Iris pigment epithelial cell (primary cell): ENCODE measurements at regions not wholly inside any gene's neighbourhood (a gene's known extent, or its start where the extent isn't known, plus 50 kb on each side); places are given as distances from the start of the nearest gene placed in this dataset.

Experiments
- DNase-seq: peaks from one replicate; pipeline ENCODE4 v3.0.0-alpha.2; 2011; ENCODE audit warnings: low read depth

DNA sequence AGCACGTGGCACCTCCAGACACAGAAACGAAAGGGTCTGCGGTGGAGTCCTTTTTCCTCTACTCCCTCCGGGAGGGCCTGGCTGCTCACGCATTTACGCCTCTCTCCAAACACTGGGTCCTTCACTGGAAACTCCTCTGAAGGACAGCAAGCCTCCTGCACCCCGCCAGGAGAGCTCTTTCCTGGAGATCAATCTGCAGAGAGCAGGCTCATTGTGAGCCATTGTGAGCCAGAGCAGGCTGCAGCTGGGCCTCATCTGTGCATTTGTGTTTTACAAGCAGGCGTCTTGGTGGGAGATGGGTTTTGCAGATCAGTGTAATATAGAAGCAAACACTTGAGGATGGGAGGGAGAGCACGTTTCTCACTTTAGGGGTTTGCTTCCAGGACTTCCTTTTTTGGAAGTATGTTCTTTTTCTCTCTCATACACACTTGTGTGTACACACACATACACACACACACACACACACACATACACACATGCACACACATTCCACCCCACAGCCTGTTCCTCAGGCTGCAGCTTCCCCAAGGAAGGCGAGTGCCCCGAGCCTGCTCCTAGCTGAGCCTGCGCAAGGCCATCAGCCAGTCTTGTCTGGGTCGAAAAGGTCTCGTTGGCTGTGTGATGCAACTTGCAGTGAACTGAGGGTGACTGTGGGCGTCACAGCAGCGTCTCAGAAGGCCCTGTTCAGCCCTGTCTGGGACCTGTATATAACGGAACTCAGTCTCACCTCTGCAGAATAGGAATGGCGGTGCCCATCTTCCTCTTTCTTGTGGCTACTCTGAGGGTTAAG, 163.5 kb downstream of the GLI2 start:
- no peak for DNase-seq

DNA sequence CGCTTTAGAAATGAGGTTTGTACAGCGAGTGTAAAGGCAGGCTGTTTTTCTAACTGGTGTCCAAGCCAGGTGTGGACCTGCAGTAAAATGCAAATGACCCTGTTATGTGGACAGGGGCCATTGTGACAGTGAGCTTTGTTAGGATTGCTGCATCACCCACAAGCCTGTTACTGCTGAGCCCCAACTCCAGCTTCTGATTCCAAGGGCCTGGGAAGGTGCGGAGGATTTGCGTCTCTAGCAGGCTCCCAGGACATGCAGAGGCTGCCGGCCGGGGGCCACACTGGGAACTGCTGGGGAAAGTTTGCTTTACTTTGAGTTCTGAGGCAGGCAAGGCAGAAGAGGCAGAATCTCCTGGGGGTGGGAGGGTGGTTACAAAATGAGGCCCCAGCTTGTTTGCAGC, 164.1 kb downstream of the GLI2 start:
- no peak for DNase-seq

DNA sequence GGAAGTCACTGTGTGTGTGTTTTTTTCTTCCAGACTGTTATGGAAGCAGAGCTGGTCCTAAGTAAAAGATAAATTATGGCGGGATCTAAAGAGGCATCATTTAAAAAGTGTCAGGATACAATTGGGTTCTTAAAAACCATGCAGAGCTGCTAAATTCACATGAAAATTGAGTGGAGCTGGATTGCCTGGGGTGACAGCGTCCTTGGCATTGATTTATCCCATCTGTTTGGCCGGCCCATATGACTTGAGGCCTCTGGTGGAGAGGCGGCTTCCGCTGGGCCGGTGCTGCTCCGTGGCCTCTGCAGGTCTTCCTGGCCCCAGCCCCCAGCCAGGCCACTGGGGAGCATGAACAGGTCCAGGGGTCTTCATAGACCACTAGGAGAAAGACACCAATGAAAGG, 165.5 kb downstream of the GLI2 start:
- no peak for DNase-seq

DNA sequence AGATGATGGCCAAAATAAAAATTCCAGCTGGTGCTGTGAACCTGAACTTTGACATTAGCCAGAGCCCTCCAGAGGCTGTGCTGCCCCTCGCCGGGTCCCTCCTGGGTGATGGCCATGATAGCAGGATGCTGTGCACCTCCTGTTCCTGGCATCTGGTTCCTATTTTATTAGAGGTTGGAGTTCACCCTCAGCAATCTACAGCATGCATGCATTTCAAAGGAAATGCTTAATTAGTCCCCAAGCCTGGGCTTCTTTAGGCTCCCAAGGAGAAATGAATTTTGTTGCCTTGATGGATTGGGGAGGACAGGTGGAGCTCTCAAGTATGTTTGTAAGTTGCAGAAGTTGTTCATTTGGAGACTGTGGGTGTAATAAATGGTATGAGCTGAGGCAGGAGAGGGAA, 166.9 kb downstream of the GLI2 start:
- DNase-seq = no peak

DNA sequence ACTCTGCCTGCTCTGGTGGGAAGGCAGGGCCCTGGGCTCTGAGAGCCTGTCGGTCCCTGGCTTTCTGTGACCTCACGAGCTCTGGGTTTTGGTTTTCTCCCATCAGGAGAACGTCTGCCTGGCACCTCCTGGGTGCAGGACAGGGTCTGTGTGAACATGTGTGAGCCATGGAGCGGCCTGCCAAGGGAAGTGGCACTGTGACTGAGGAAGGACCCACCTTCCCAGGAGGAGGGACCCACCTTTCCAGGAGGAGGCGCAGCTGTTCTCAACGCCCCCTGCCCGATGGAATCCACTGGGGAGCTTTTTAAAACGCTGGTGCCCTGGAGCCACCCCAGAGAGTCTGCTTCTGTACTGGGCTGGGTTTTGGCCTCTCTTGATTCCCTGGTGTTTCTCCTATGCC, 168.7 kb downstream of the GLI2 start:
- DNase-seq = no peak

DNA sequence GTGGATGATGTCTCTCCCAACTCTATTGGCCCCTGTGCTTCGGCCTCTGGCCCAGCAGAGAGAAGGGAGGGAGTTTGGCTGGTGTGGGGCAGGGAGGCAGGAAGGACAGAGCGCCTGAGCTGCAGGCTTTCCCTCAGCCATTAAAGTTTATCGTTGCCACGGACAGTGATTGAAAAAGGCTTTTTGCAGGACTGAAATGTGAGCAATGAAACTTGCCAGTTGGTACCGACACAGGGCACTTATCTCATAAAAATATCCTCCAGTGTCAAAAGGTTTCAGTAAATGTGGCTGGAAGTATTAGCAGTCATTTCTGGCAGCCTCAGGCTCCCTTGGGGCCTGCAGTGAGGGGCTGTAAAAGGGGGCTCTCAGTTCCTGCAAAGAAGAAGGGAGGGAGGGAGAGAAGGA, 169.2 kb downstream of the GLI2 start:
- no peak for DNase-seq

DNA sequence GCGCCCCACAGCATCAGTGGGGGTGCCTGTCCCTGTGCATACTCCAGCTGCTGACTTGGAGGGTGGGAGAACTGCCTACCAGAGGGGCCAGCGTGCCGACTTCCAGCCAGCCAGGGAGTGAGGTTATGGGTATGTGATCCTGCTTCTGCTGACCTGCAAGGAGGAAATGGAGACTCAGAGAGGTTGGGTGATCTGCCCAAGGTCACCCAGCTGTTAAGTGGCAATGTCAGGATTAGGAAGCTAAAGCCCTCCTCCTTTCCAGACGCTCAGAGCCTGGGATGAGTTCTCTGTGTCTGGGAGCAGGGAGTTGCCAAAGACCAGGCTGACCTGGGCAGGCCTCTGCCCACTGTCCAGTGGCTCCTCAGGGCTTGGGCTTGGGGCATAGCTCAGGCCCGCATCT, 169.6 kb downstream of the GLI2 start:
- DNase-seq = no peak

DNA sequence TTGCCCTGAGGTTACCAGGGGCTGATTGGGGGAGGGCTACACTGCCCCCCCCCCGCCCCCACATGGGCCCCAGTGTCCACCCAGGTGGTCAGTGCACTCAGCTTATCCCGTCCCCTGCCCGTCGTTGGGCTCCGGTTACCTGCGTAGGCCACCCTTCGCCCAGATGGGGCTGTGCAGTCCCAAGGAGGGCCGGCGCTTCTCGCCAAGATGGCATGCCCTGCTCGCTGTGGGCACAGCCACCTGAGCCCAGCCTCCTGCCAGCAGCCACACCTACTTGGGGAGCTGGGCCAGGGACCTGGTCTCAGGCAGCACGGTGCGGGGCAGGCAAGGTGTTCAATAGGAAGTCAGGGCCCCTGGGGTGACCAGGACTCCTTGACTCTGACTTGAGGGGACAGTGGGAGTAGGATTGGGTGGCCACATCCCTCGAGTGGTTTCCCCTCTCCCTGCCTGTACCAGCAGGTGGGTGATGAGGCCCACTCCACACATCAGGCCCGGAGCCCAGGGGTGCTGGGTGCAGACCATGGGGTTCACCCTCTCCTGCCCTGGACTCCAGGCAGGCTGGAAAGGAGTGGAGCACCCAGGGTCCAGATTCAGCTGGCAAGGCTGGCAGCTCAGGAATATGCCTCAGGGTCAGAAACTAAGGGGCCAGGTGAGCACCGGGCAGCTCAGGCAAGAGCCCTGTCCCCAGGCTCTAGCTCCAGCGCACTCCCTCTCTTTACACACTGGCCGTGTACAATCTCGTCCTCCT, 170.3 kb downstream of the GLI2 start:
- DNase-seq = no peak

DNA sequence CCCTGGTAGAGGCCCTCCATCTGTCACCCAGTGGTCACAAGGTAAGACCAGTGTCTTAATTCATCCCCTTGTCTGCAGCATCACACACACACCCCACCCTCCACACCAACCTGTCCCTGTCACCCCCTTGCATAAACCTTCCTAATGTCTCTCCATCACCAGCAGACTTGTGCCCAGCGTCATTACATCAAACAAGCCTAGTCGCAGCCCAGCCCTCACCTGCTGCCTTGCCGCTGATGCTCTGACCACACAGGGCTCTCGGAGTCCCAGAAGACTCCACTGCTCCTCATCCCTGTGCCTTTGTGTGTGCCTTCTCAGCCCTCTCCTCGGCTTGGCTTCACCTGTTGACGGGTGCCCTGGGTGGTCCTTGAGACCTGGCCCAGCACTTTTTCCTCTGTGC, 171.2 kb downstream of the GLI2 start:
- no peak for DNase-seq

DNA sequence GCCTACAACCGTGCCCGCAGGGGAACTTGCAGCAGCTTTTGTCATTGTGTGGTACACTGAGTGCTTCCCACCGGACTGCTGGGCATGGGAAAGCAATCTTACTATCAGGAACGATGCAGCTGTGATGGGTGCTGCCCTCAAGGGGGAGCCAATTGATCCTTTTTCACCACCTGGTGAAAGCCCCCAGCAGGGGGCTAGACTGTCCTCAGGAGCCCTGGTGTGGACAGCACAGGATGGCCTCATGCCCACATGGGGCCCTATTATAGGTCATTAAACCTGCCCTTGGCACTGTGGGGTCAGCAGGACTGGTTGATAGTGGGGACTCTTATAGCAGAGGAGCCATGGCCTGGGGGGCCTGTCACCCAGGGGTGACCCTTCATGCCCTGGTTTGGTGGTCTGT, 172.2 kb downstream of the GLI2 start:
- DNase-seq = no peak

DNA sequence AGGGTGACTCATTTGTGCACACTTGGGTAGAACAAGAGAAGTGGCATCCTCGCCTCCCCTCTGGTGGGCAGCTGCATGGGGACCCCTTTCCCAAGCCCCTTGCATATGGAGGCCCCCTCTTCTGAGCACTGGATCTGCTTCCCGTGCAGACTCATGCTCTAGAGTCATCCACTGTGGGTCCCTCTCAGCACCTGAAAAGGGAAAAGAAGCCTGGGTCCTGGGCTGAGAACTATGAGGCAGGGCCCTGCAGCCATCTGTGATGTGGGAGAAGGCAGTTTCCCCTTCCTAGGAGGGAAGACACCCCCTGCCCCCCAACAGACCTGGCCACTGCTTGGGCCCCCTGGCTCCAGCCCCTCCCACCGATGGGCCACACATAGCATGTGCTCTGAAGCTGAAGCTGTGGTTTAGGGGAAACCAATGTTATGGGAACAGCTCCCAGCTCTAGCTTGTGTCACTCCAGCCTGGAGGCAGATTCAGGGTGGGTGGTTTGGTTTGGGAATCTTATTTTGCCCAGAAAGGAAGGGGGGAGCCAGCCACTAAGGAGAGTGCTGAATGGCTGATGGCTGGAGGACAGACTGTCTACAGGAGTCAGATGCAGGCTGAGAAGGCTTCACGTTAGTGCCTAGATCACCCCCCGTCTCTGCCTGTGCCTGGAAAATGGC, 172.8 kb downstream of the GLI2 start:
- no peak for DNase-seq

DNA sequence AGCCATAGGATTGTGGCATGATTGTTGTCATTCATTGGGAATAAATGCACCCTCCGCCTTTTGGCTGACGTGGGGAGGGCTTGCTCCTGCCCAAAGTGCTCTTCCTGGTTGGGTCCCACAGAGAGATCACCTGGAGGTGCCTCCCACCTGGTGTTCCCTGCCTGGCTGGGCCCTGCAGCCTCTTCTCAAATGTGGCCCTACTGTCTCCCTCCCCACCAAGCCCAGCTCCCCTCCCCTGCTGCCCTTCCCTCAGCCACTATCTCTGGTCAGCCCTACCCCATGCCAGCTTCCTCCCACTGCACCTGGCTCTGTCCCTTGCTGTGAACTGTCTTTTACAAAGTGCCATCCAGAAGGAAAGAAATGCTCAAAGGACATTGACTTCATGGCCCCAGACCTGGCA, 173.4 kb downstream of the GLI2 start:
- no peak for DNase-seq

DNA sequence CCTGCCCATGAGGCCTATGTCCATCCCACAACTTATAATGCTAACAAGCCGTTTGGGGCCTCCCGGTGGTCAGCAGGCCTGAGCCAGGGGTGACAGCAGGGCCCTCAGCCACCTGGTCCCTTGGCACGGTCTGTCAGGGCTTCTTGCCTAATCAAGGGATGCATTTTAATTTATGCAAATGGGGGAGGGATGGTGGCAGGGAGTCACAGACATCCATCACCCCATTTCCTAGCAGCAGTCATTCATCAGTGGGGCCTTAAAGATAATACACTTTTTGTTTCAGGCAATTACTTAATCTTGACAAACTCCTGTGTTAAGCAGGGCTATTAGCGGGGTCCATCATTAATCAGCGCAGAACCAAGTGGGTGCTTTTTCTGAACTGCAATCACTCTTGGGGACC, 174.5 kb downstream of the GLI2 start:
- DNase-seq = no peak

DNA sequence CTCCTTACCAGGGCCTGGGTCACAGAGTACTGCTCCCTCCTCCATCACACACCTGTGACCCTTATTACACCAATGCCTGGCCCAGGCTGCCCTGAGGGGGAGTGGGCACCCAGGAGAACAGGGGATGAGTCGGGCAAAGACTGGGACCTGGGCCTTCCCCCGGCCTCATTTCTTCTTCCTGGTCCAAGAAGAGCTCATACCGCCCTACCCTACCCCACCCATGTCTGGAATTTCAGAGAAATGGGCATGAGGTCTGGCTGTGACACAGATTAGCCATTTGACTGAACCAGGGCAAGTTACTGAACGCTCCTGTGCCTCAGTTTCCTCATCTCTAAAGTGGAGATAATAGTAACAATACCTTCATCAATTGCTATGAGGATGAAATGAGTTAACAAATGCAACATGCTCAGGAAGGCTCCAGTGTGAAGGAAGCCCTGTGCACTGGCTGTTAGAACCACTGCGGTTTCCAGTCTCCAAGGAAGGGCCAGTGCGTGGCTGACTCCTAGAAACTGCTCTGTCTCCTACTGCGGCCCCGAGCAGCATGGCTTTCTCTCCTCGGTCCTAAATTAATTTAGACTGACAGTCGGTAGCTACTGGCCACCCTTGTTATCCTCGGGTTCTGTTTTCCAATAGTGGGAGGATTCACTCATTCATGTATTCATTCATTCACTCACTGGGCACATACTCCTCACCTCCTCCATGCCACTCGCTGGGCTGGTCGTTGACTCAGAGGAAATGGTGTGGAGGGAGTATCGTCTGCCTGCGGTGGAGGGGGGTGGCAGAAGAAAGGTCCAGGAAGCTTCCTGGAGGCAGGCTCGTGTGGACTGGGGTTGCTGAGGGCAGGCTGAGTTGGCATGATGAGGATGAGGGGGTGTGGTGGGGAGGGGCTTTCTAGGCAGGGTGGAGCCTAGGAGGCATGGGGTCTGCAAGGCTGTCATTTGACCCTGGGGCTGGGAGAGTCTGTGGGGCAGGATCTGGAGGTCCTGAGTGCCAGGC, 175.6 kb downstream of the GLI2 start:
- DNase-seq = no peak

DNA sequence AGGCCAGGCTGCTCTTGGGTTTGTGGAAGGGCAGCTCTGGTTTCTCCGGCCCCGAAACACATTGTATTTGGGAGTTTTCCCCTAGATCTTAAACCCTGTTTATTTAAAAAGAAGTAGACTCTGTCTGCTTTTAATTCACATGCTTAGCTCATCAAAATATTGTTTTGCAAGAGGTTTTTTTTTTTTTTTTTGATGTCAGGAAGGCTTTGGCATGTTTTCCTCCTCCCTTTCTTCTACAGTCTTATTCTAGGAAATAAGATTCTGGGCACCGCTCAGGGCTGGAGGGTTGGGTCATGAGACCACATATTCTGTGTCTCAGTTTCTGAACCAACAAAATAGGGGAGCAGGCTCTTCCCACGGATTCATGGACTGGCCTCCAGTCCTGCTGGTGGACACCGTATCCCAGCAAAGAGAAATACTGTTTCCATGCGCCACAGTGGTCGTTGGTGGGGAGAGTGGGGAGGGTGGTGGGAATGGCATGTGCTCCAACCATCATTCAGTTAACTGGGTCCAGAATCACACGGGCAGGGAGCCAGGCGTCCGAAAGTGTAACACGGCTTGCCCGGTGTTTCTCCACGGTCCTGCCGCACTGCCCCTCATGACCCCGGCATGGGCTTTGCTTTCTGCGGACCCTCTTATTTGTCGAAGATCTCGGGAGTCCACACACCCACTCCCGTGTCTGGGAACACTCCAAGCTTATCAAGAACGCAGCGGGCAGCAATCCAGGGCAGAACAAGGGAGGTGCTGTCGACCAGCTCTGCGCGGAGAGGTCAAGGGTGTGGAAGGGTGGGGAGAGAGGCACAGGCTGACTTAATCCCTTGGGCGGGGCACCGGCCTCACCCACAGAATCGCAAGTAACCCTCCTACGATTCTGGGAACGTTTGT, 176.7 kb downstream of the GLI2 start:
- DNase-seq = peak; percentile 58

DNA sequence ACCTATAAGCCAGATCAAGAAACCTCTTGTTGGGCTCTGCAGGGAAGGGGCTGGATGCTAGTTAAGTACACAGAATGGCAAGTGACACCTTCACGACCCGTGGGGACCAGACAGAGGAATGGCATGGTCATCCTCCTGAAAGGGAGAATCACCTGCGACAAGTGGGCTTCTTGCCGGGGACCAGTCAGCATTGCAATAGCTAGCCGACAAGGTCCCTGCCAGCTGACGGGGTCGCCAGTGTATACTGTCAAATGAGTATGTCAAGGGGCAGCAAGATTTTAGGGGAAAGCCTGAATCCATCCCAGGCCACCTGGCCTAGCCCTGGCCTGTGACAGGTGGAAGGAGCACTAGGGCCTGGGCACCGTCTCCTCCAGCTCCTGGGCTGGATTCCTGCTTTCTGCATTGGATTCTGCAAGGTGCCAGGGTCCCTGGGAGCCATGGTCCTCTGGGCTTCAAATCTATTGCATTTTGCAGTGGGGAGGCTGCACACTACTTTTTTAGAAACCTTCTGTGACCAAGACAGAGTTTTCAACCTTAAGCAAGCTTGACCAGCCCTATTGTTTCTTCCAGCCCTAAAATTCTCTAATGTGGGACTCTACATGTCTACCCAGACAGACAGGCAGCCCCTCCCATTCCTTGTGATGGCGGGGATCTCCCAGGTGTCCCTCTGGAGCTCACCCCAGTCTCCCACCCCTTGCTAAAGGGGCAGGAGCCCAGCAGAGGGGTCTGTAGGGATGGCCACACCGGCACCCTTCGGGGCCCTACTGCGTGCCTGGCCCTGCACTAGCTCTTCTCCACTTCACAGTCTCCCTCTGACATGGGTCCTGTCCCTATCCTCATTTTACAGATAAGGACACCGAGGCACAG, 178.5 kb downstream of the GLI2 start:
- no peak for DNase-seq

DNA sequence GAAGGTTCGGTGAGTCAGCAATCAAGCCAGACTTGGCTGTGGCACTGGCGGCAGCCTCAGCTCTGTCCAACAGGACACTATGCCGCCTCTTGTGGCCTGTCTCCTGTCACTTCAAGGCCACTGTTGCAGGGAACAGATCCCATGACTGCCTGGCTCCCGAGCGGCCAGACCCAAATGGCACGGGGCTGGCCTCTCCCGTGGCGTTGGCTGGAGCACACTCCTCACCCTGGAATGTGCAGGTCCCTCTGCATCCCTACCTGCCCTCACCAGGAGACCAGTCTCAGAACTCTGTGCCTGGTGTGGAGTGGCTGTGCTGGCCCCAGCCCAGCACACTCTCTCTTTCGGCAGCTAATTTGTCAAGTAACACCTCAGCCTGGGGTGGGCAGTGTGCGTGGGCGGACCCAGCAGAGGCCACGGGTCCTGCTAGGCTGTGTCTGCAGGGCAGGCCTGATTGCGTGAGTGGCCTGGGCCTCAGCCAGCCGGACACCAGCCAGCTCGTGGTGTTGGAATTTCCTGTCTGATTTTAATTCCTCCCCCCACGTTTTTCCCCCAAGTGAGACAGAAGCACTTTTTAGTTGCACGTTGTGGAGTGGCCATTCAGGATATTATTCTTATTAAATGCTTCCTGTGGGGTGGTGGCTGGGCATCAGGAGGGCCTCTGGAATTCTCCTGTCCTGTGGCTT, 179.3 kb downstream of the GLI2 start:
- DNase-seq = peak; percentile 90

DNA sequence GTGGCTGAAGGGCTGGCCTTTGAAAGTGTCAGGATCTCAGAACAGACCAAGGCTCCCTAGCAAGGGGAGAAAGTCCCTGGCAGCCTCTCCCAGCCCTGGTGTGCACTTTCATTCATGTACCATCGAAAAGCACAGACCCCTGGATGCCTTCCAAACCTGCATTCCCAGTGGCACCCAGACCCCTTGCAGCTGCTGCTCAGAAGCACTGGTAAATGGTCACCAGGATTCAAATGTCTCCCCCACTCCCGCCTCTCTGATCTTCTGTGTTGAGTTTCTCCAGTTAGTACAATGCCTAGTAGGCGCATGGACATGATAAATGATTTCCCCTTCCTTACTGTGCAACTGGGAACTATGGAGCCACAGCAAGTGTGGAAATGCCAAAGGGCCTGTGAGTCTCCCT, 180.0 kb downstream of the GLI2 start:
- no peak for DNase-seq

DNA sequence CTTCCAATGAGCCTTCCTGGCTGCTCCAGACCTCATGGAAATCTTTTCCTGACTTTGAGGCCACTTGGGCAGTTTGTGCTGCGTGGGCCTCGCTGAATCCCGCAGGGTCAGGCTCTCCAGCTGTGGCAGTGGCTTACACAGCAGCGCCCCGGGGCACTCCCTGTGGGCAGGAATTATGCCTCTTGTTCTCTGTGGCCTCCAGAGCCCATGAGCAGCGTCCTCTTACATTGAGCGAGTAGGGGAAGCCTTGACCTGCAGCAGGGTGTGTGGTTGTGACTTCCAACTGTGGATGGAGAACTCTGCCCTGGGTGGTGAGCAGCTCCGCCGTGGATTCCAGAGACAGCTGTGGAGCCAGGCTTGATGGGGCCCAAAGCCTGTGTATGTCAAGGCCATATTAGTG, 180.8 kb downstream of the GLI2 start:
- no peak for DNase-seq
